OCI-LY7 (cell line): ENCODE measurements at regions not wholly inside any gene's neighbourhood (a gene's known extent, or its start where the extent isn't known, plus 50 kb on each side); places are given as distances from the start of the nearest gene placed in this dataset.

ENCODE experiments used
- CTCF ChIP-seq: fragments of 200-600 bp; sonication (generic); conservative IDR thresholded peaks from 2 replicates; pipeline ENCODE4 v1.5.1; 2014; ENCODE audit warnings: mild to moderate bottlenecking, antibody characterized with exemption, low read length, moderate library complexity, mixed read lengths
- EZH2phosphoT487 ChIP-seq: fragments of 200-600 bp; sonication (generic); IDR thresholded peaks from 2 replicates; pipeline ENCODE4 v1.6.1; 2018; ENCODE audit warnings: low read depth, borderline replicate concordance, mild to moderate bottlenecking, mixed run types, antibody characterized with exemption, low read length, moderate library complexity, mixed read lengths

GRCh38 chr19:7419777-7420439 is 68.9 kb downstream of the PEX11G start:
- TF ChIP-seq CTCF (no peak), EZH2phosphoT487 (no peak)
